WTC11 (cell line): ENCODE measurements at regions not wholly inside any gene's neighbourhood (a gene's known extent, or its start where the extent isn't known, plus 50 kb on each side); places are given as distances from the start of the nearest gene placed in this dataset.
"Not testable (repeated sequence)": the region's sequence is repeated elsewhere in the genome, so short reads cannot be mapped to it uniquely, and the experiment has no call there.

Source experiments
- ATAC-seq: fragments of 200-7000 bp; cut with Tn5 transposase; 2 replicates; pipeline ENCODE4 v1.10.0; 2021; ENCODE audit warnings: mild to moderate bottlenecking, moderate library complexity
- CTCF ChIA-PET: fragments of 300-600 bp; sonication (Branson Sonifier 250); formaldehyde crosslinking; loops from one replicate; lab custom pipeline; 2021; ENCODE audit warnings: antibody characterized with exemption; lab: Charles Lee
- POLR2A ChIA-PET: fragments of 350-600 bp; sonication (Branson Sonifier 250); formaldehyde crosslinking; loops from one replicate; lab custom pipeline; 2021; ENCODE audit warnings: antibody characterized with exemption; lab: Charles Lee
- DNase-seq: peaks from one replicate; pipeline ENCODE4 v3.0.0; 2021; ENCODE audit warnings: low spot score
- H3K27ac Mint-ChIP-seq: 2 replicates; pipeline ENCODE4 v1.8.0; 2021; ENCODE audit warnings: mixed read lengths
- H3K27me3 Mint-ChIP-seq: 2 replicates; pipeline ENCODE4 v1.8.0; 2021; ENCODE audit warnings: low read depth, mild to moderate bottlenecking, moderate library complexity, mixed read lengths
- H3K36me3 Mint-ChIP-seq: 2 replicates; pipeline ENCODE4 v1.8.0; 2021; ENCODE audit warnings: mixed read lengths
- H3K4me1 Mint-ChIP-seq: 2 replicates; pipeline ENCODE4 v1.8.0; 2022; ENCODE audit warnings: mixed read lengths
- H3K4me3 Mint-ChIP-seq: 2 replicates; pipeline ENCODE4 v1.8.0; 2021; ENCODE audit warnings: mild to moderate bottlenecking, moderate library complexity, mixed read lengths
- H3K9me3 Mint-ChIP-seq: 2 replicates; pipeline ENCODE4 v1.8.0; 2021; ENCODE audit warnings: mixed read lengths
- CREB1 ChIP-seq: sonication (generic); formaldehyde crosslinking; IDR thresholded peaks from 2 replicates; pipeline ENCODE4 v1.8.0; 2023; ENCODE audit warnings: mild to moderate bottlenecking, missing genetic modification reagents
- CREM ChIP-seq: sonication (generic); formaldehyde crosslinking; IDR thresholded peaks from 2 replicates; pipeline ENCODE4 v1.8.1; 2022; ENCODE audit warnings: mild to moderate bottlenecking, missing genetic modification reagents, moderate library complexity
- ELF4 ChIP-seq: sonication (generic); formaldehyde crosslinking; IDR thresholded peaks from 2 replicates; pipeline ENCODE4 v1.8.1; 2022; ENCODE audit warnings: low read depth, mild to moderate bottlenecking, moderate library complexity, missing genetic modification reagents
- ETV6 ChIP-seq: sonication (generic); formaldehyde crosslinking; IDR thresholded peaks from 2 replicates; pipeline ENCODE4 v1.8.1; 2022; ENCODE audit warnings: mild to moderate bottlenecking, missing genetic modification reagents
- FOXJ3 ChIP-seq: sonication (generic); formaldehyde crosslinking; IDR thresholded peaks from 2 replicates; pipeline ENCODE4 v1.9.0; 2021; ENCODE audit warnings: missing genetic modification reagents, mild to moderate bottlenecking, borderline replicate concordance
- GABPB1 ChIP-seq: sonication (generic); formaldehyde crosslinking; IDR thresholded peaks from 2 replicates; pipeline ENCODE4 v1.8.1; 2023; ENCODE audit warnings: mild to moderate bottlenecking, missing genetic modification reagents
- MXD4 ChIP-seq: fragments of 250-450 bp; sonication (Bioruptor Pico); IDR thresholded peaks from 2 replicates; pipeline ENCODE4 v1.8.0; 2021; ENCODE audit warnings: mild to moderate bottlenecking, moderate library complexity, borderline replicate concordance
- NFE2L1 ChIP-seq: sonication (generic); formaldehyde crosslinking; IDR thresholded peaks from 2 replicates; pipeline ENCODE4 v1.8.1; 2023; ENCODE audit warnings: missing genetic modification reagents
- NFYB ChIP-seq: sonication (generic); formaldehyde crosslinking; conservative IDR thresholded peaks from 2 replicates; pipeline ENCODE4 v1.8.0; 2022; ENCODE audit warnings: low read depth, missing genetic modification reagents
- NR2C2 ChIP-seq: sonication (generic); formaldehyde crosslinking; IDR thresholded peaks from 2 replicates; pipeline ENCODE4 v1.8.0; 2022; ENCODE audit warnings: mild to moderate bottlenecking, missing genetic modification reagents
- OVOL2 ChIP-seq: fragments of 250-450 bp; sonication (Bioruptor Pico); IDR thresholded peaks from 2 replicates; pipeline ENCODE4 v1.9.0; 2021; ENCODE audit warnings: mild to moderate bottlenecking, borderline replicate concordance
- RORB ChIP-seq: fragments of 250-450 bp; sonication (Bioruptor Pico); IDR thresholded peaks from 2 replicates; pipeline ENCODE4 v1.9.0; 2021; ENCODE audit warnings: mild to moderate bottlenecking
- SMAD3 ChIP-seq: sonication (generic); formaldehyde crosslinking; IDR thresholded peaks from 2 replicates; pipeline ENCODE4 v1.8.0; 2022; ENCODE audit warnings: missing genetic modification reagents, mild to moderate bottlenecking, borderline replicate concordance
- TP53 ChIP-seq: sonication (generic); formaldehyde crosslinking; IDR thresholded peaks from 2 replicates; pipeline ENCODE4 v1.8.1; 2023; ENCODE audit warnings: mild to moderate bottlenecking, missing genetic modification reagents
- ZNF121 ChIP-seq: sonication (generic); formaldehyde crosslinking; IDR thresholded peaks from 2 replicates; pipeline ENCODE4 v1.8.0; 2023; ENCODE audit warnings: missing genetic modification reagents
- ZNF263 ChIP-seq: sonication (generic); formaldehyde crosslinking; IDR thresholded peaks from 2 replicates; pipeline ENCODE4 v1.8.1; 2022; ENCODE audit warnings: low read depth, mild to moderate bottlenecking, moderate library complexity, missing genetic modification reagents
- ZNF396 ChIP-seq: fragments of 250-450 bp; sonication (Bioruptor Pico); IDR thresholded peaks from 2 replicates; pipeline ENCODE4 v1.8.0; 2021; ENCODE audit warnings: mild to moderate bottlenecking, moderate library complexity, borderline replicate concordance
- TF ChIP-seq, protein P1 (sequence below): fragments of 200-600 bp; IDR thresholded peaks from 2 replicates; pipeline ENCODE4 v1.8.0; 2022; ENCODE audit warnings: antibody characterized with exemption
- TF ChIP-seq, protein P2 (sequence below): sonication (generic); formaldehyde crosslinking; IDR thresholded peaks from 2 replicates; pipeline ENCODE4 v1.8.1; 2023; ENCODE audit warnings: mild to moderate bottlenecking, missing genetic modification reagents, moderate library complexity
- TF ChIP-seq, protein P3 (sequence below): fragments of 250-450 bp; sonication (Bioruptor Pico); IDR thresholded peaks from 2 replicates; pipeline ENCODE4 v1.9.0; 2021; ENCODE audit warnings: mild to moderate bottlenecking, borderline replicate concordance
- TF ChIP-seq, protein P4 (sequence below): sonication (generic); formaldehyde crosslinking; IDR thresholded peaks from 2 replicates; pipeline ENCODE4 v1.8.0; 2022; ENCODE audit warnings: mild to moderate bottlenecking, missing genetic modification reagents
- TF ChIP-seq, protein P5 (sequence below): sonication (generic); formaldehyde crosslinking; IDR thresholded peaks from 2 replicates; pipeline ENCODE4 v1.8.1; 2022; ENCODE audit warnings: low read depth, missing genetic modification reagents, borderline replicate concordance

DNA sequence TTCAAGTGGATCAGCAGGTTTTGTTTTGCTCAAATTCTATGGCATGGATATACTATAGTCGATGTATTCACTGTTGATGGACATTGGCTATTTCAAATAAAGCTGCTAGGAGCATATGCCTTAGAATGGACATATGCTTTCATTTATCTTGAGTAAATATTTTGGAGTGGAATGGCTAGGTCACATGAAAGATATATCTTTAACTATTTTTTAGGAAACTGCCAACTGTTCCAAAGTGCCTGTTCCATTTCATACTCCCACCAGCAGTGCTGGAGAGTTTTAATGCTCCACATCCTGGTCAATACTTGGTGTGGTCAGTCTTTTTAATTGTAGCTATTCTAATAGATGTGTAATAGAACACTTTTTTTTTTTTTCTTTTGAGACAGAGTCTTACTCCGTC is 81.1 kb upstream of the PIM1 start:
- H3K27ac Mint-ChIP-seq: no peak overlapping the region
- TF ChIP-seq, protein P1, sequence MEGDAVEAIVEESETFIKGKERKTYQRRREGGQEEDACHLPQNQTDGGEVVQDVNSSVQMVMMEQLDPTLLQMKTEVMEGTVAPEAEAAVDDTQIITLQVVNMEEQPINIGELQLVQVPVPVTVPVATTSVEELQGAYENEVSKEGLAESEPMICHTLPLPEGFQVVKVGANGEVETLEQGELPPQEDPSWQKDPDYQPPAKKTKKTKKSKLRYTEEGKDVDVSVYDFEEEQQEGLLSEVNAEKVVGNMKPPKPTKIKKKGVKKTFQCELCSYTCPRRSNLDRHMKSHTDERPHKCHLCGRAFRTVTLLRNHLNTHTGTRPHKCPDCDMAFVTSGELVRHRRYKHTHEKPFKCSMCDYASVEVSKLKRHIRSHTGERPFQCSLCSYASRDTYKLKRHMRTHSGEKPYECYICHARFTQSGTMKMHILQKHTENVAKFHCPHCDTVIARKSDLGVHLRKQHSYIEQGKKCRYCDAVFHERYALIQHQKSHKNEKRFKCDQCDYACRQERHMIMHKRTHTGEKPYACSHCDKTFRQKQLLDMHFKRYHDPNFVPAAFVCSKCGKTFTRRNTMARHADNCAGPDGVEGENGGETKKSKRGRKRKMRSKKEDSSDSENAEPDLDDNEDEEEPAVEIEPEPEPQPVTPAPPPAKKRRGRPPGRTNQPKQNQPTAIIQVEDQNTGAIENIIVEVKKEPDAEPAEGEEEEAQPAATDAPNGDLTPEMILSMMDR: no peak
- TF ChIP-seq NFYB (CRISPR knock-in tag) (no peak), CREB1 (CRISPR knock-in tag) (no peak), ZNF396 (CRISPR knock-in tag) (no peak), SMAD3 (CRISPR knock-in tag) (no peak), ELF4 (CRISPR knock-in tag) (no peak), RORB (no peak), ZNF121 (CRISPR knock-in tag) (no peak), ZNF263 (no peak), ETV6 (CRISPR knock-in tag) (no peak), NFE2L1 (CRISPR knock-in tag) (no peak), GABPB1 (no peak), FOXJ3 (CRISPR knock-in tag) (no peak)
- TF ChIP-seq, protein P2, sequence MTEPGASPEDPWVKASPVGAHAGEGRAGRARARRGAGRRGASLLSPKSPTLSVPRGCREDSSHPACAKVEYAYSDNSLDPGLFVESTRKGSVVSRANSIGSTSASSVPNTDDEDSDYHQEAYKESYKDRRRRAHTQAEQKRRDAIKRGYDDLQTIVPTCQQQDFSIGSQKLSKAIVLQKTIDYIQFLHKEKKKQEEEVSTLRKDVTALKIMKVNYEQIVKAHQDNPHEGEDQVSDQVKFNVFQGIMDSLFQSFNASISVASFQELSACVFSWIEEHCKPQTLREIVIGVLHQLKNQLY: no peak
- TF ChIP-seq, protein P3, sequence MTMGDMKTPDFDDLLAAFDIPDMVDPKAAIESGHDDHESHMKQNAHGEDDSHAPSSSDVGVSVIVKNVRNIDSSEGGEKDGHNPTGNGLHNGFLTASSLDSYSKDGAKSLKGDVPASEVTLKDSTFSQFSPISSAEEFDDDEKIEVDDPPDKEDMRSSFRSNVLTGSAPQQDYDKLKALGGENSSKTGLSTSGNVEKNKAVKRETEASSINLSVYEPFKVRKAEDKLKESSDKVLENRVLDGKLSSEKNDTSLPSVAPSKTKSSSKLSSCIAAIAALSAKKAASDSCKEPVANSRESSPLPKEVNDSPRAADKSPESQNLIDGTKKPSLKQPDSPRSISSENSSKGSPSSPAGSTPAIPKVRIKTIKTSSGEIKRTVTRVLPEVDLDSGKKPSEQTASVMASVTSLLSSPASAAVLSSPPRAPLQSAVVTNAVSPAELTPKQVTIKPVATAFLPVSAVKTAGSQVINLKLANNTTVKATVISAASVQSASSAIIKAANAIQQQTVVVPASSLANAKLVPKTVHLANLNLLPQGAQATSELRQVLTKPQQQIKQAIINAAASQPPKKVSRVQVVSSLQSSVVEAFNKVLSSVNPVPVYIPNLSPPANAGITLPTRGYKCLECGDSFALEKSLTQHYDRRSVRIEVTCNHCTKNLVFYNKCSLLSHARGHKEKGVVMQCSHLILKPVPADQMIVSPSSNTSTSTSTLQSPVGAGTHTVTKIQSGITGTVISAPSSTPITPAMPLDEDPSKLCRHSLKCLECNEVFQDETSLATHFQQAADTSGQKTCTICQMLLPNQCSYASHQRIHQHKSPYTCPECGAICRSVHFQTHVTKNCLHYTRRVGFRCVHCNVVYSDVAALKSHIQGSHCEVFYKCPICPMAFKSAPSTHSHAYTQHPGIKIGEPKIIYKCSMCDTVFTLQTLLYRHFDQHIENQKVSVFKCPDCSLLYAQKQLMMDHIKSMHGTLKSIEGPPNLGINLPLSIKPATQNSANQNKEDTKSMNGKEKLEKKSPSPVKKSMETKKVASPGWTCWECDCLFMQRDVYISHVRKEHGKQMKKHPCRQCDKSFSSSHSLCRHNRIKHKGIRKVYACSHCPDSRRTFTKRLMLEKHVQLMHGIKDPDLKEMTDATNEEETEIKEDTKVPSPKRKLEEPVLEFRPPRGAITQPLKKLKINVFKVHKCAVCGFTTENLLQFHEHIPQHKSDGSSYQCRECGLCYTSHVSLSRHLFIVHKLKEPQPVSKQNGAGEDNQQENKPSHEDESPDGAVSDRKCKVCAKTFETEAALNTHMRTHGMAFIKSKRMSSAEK (CRISPR knock-in tag): no peak
- ATAC-seq (no peak), DNase-seq (no peak)
- peaks cover 3% of the 10 kb centered on the region; the same call in 1 of the 2 replicates for H3K9me3 Mint-ChIP-seq
- H3K4me3 Mint-ChIP-seq: no peak overlapping the region
- H3K27me3 Mint-ChIP-seq: no peaks in the 10 kb centered on the region
- ChIA-PET CTCF (interaction anchor here (0.6 to 0.8 kb wide), 4 partner anchors 17 to 184 kb away, joined by 3 read pairs; no protein-coding TSS in a partner anchor), POLR2A (no interaction called here)
- H3K4me1 Mint-ChIP-seq: peaks cover 24% of the 10 kb centered on the region
- H3K36me3 Mint-ChIP-seq: no peaks in the 10 kb centered on the region

DNA sequence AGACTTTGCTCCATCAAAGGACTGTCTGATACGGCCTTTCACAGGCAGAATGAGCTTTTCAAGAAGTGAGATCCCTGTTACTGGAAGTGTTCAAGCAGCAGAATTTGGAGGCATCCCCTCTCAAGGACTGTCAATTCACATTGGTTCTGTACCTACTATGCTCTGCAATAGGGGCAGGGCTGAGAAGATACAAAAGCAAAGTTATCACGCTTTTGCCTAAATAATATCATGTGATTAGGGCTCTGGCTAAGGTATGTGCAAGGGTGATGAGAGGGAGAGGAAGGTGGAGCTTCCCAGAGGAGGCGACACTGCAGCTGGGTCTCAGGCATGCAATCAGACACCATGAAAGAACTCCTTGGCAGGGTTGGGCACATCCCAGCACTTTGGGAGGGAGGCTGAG is 80.2 kb upstream of the PIM1 start:
- ChIA-PET POLR2A (no interaction called here), CTCF (interaction anchor here (0.5 to 0.8 kb wide), 3 partner anchors 26 to 72 kb away, joined by 3 read pairs; no protein-coding TSS in a partner anchor)
- Mint-ChIP-seq H3K27ac (no peak overlapping the region), H3K4me1 (peaks cover 25% of the 10 kb centered on the region), H3K9me3 (peaks cover 3% of the 10 kb centered on the region; the same call in 1 of the 2 replicates), H3K4me3 (no peak overlapping the region), H3K36me3 (no peaks in the 10 kb centered on the region), H3K27me3 (no peaks in the 10 kb centered on the region)
- no peak for DNase-seq
- peak; percentile 44 for ATAC-seq
- TF ChIP-seq NR2C2 (CRISPR knock-in tag): no peak
- TF ChIP-seq OVOL2 (CRISPR knock-in tag): no peak
- no peak for TF ChIP-seq MXD4 (CRISPR knock-in tag)
- TF ChIP-seq TP53: no peak
- TF ChIP-seq CREM (CRISPR knock-in tag): no peak
- 0 out of 2 replicates have a peak, but pooled peaks have one; percentile 15 for TF ChIP-seq ZNF121 (CRISPR knock-in tag)
- TF ChIP-seq, protein P4, sequence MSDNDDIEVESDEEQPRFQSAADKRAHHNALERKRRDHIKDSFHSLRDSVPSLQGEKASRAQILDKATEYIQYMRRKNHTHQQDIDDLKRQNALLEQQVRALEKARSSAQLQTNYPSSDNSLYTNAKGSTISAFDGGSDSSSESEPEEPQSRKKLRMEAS (CRISPR knock-in tag): no peak
- TF ChIP-seq, protein P5, sequence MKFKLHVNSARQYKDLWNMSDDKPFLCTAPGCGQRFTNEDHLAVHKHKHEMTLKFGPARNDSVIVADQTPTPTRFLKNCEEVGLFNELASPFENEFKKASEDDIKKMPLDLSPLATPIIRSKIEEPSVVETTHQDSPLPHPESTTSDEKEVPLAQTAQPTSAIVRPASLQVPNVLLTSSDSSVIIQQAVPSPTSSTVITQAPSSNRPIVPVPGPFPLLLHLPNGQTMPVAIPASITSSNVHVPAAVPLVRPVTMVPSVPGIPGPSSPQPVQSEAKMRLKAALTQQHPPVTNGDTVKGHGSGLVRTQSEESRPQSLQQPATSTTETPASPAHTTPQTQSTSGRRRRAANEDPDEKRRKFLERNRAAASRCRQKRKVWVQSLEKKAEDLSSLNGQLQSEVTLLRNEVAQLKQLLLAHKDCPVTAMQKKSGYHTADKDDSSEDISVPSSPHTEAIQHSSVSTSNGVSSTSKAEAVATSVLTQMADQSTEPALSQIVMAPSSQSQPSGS (CRISPR knock-in tag): no peak

DNA sequence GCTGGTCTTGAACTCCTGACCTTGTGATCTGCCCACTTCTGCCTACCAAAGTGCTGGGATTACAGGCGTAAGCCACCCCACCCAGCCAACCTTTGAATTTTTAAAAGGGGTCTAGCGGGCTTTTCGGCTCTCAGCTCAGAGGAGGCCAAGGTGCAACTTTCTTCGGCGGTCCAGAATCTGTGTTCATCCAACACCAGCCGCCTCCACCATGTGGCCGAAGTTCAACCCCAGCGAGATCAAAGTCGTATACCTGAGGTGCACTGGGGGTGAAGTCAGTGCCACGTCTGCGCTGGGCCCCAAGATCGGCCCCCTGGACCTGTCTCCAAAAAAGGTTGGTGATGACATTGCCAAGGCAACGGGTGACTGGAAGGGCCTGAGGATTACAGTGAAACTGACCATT is 78.8 kb upstream of the PIM1 start:
- peaks cover 28% of the 10 kb centered on the region for H3K4me1 Mint-ChIP-seq
- H3K27me3 Mint-ChIP-seq, ATAC-seq, H3K4me3 Mint-ChIP-seq, H3K36me3 Mint-ChIP-seq, H3K9me3 Mint-ChIP-seq, POLR2A ChIA-PET, DNase-seq, H3K27ac Mint-ChIP-seq, CTCF ChIA-PET: not testable (repeated sequence)

DNA sequence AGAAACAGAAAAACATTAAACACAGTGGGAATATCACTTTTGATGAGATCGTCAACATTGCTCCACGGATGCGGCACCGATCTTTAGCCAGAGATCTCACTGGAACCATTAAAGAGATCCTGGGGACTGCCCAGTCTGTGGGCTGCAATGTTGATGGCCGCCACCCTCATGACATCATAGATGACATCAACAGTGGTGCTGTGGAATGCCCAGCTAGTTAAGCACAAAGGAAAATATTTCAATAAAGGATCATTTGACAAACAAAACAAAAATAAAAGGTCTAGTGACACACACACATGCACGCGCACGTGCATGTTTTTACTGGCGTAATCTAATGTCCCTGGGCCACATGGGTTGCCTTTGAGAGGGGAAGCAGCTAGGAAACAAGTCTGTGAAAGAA is 78.4 kb upstream of the PIM1 start:
- peaks cover 32% of the 10 kb centered on the region for H3K4me1 Mint-ChIP-seq
- H3K36me3 Mint-ChIP-seq, H3K9me3 Mint-ChIP-seq, ATAC-seq, H3K27ac Mint-ChIP-seq, DNase-seq, H3K4me3 Mint-ChIP-seq, POLR2A ChIA-PET, H3K27me3 Mint-ChIP-seq: not testable (repeated sequence)
- CTCF ChIA-PET: interaction anchor here (1.1 kb wide), 1 partner anchor 74 kb away, joined by 3 read pairs; no protein-coding TSS in a partner anchor
